Fibroblast of pulmonary artery (primary cell): ENCODE measurements at regions not wholly inside any gene's neighbourhood (a gene's known extent, or its start where the extent isn't known, plus 50 kb on each side); places are given as distances from the start of the nearest gene placed in this dataset.
"Not testable (repeated sequence)": the region's sequence is repeated elsewhere in the genome, so short reads cannot be mapped to it uniquely, and the experiment has no call there.

Experiments
- DNase-seq: peaks from one replicate; pipeline ENCODE4 v3.0.0-alpha.2; 2010; ENCODE audit warnings: low read depth
- H3K4me3 ChIP-seq: replicated peaks from 2 replicates; pipeline ENCODE4 v1.5.1; 2011; ENCODE audit warnings: low read depth, mild to moderate bottlenecking, control low read depth, low read length, moderate library complexity
- TF ChIP-seq, protein P1 (sequence below): IDR thresholded peaks from 2 replicates; pipeline ENCODE4 v1.5.1; 2011; ENCODE audit warnings: mild to moderate bottlenecking, control low read depth, low read length, inconsistent platforms; ENCODE audit errors: missing control alignments

- no peak for DNase-seq
- H3K4me3 ChIP-seq: no peak overlapping the region
- TF ChIP-seq, protein P1, sequence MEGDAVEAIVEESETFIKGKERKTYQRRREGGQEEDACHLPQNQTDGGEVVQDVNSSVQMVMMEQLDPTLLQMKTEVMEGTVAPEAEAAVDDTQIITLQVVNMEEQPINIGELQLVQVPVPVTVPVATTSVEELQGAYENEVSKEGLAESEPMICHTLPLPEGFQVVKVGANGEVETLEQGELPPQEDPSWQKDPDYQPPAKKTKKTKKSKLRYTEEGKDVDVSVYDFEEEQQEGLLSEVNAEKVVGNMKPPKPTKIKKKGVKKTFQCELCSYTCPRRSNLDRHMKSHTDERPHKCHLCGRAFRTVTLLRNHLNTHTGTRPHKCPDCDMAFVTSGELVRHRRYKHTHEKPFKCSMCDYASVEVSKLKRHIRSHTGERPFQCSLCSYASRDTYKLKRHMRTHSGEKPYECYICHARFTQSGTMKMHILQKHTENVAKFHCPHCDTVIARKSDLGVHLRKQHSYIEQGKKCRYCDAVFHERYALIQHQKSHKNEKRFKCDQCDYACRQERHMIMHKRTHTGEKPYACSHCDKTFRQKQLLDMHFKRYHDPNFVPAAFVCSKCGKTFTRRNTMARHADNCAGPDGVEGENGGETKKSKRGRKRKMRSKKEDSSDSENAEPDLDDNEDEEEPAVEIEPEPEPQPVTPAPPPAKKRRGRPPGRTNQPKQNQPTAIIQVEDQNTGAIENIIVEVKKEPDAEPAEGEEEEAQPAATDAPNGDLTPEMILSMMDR: no peak
Measured at GRCh38 chr6:135117413-135117968, 62.9 kb upstream of the HBS1L start.

GRCh38 chr6:135116571-135116970, 61.9 kb upstream of the HBS1L start:
- TF ChIP-seq, protein P1: no peak
- no peak overlapping the region for H3K4me3 ChIP-seq
- no peak for DNase-seq

- TF ChIP-seq, protein P1: no peak
- H3K4me3 ChIP-seq: no peak overlapping the region
- DNase-seq: peak; percentile 1
Measured at GRCh38 chr6:135115834-135116233, 61.2 kb upstream of the HBS1L start.

DNA sequence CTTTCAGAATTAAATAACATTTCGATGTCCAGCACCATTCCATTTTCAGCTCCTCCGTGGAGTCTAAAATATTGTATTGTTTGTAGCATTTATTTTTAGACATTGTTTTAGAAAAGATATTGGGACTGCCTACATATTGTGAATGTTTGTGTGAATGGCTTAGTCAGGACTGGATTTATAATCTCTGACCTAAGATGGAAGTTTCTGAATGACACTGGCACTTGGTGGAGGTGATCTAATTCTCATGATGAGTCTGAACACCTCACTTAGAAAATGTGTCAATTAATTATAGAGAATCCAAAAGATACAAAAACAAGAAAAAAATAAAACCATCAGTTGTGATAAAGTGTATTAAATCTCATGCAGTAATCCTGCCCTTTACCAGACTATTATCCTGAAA, 60.8 kb upstream of the HBS1L start:
- TF ChIP-seq, protein P1: no peak
- H3K4me3 ChIP-seq: no peak overlapping the region
- DNase-seq: no peak

DNA sequence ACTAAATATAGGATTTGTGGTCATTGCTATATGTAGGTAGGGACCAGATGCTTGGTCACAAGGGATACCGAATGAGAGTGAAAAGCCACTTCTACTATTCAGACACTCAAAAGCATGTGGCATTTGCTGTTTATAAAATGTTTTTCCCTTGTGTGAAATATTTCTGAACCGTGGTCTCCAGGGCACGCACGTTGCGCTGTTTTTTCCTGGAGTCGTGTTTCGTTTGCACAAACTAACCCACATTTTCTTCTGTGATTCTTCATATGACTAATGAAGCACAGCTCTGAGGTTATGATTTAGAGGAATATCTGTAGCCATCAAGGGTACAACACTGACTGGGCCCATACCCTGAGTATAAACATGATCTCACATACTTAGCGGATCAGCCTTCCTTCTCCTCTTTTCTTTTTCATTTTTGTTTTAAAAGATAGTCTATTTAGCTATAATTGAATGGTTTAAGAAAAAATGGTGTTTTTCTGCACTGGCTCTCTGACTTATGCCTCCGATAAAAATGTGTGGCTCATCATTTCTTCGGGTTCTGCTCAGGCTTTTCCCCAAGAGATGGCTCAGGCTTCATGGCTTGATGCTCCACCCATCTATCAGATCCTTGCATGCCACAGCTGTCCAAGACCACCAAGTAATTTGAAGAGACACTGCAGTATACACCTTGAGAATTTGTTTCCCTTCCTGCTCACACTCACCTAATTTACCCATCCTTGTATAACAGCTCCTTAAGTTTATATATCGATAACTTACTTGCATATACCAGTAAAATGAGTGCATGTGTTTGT, 59.9 kb upstream of the HBS1L start:
- TF ChIP-seq, protein P1: no peak
- no peak for DNase-seq
- no peak overlapping the region for H3K4me3 ChIP-seq

DNA sequence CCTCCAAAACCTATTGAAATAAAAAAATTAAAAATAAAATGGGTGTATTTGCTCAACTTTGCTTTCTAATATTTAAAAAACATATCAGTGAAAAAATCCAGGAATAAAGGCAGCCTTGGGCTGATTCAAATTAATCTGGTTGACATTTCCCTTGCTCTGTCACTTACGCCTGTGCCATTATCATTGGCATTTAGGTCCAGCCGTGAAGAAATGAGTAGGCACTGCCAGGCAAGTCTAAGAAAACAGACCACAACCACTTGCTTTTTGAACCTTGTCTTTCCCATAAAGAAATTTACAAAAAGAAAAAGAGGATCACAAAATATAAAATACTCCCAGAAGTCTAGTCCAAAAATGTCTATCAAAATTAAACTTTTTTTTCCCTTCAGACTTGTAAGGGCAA, 59.2 kb upstream of the HBS1L start:
- TF ChIP-seq, protein P1: no peak
- no peak overlapping the region for H3K4me3 ChIP-seq
- DNase-seq: no peak

DNA sequence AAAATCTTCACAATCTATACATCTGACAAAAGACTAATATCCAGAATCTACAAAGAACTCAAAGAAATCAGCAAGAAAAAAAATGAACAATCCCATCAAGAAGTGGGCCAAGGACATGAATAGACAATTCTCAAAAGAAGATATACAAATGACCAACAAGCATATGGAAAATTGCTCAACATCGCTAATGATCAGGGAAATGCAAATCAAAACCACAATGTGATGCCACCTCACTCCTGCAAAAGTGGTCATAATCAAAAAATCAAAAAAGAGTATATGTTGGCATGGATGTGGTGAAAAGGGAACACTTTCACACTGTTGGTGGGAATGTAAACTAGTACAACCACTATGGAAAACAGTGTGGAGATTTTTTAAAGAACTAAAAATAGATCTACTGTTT, 58.3 kb upstream of the HBS1L start:
- not testable (repeated sequence) for H3K4me3 ChIP-seq, DNase-seq

GRCh38 chr6:135110261-135110781, 55.7 kb upstream of the HBS1L start:
- H3K4me3 ChIP-seq, DNase-seq: not testable (repeated sequence)
